NCI-H774 (cell line): ENCODE measurements at regions not wholly inside any gene's neighbourhood (a gene's known extent, or its start where the extent isn't known, plus 50 kb on each side); places are given as distances from the start of the nearest gene placed in this dataset.

Experiments used
- DNase-seq: peaks from one replicate; lab custom pipeline; 2025; lab: John Stamatoyannopoulos, UW

GRCh38 chr2:129255610-129256313 lies 723.7 kb upstream of the RAB6C start:
- DNase-seq, result no peak

- no peak for DNase-seq
These were observed 722.8 kb upstream of the RAB6C start for GRCh38 chr2:129256642-129257041.

- DNase-seq, result no peak
These were observed 716.5 kb upstream of the RAB6C start for GRCh38 chr2:129262934-129263333.

GRCh38 chr2:129263939-129264338 lies 715.5 kb upstream of the RAB6C start:
- DNase-seq, result no peak

- DNase-seq, result no peak
These were observed 711.9 kb upstream of the RAB6C start for GRCh38 chr2:129267559-129267958.

GRCh38 chr2:129273266-129274037 lies 706.0 kb upstream of the RAB6C start:
- DNase-seq, result no peak

GRCh38 chr2:129274038-129274415 lies 705.4 kb upstream of the RAB6C start:
- DNase-seq, result no peak

- no peak for DNase-seq
These were observed 704.5 kb upstream of the RAB6C start for GRCh38 chr2:129274918-129275317.

GRCh38 chr2:129275706-129276105 lies 703.8 kb upstream of the RAB6C start:
- DNase-seq, result no peak

GRCh38 chr2:129276978-129277584 lies 702.4 kb upstream of the RAB6C start:
- DNase-seq, result no peak

- no peak for DNase-seq
These were observed 701.9 kb upstream of the RAB6C start for GRCh38 chr2:129277585-129277981.

GRCh38 chr2:129281791-129282530 lies 697.5 kb upstream of the RAB6C start:
- DNase-seq, result no peak

GRCh38 chr2:129285012-129285411 lies 694.5 kb upstream of the RAB6C start:
- no peak for DNase-seq

- no peak for DNase-seq
These were observed 686.1 kb upstream of the RAB6C start for GRCh38 chr2:129293326-129293725.

GRCh38 chr2:129296396-129296795 lies 683.1 kb upstream of the RAB6C start:
- no peak for DNase-seq

- no peak for DNase-seq
These were observed 682.7 kb upstream of the RAB6C start for GRCh38 chr2:129296806-129297205.

- DNase-seq, result no peak
These were observed 682.0 kb upstream of the RAB6C start for GRCh38 chr2:129297430-129297829.

- DNase-seq, result no peak
These were observed 680.1 kb upstream of the RAB6C start for GRCh38 chr2:129299338-129299737.

- no peak for DNase-seq
These were observed 679.7 kb upstream of the RAB6C start for GRCh38 chr2:129299756-129300155.

- DNase-seq, result no peak
These were observed 679.0 kb upstream of the RAB6C start for GRCh38 chr2:129300456-129300855.

GRCh38 chr2:129301431-129301913 lies 678.0 kb upstream of the RAB6C start:
- DNase-seq, result no peak

GRCh38 chr2:129302106-129302505 lies 677.4 kb upstream of the RAB6C start:
- DNase-seq, result no peak
